GM21825 (cell line): ENCODE measurements at regions not wholly inside any gene's neighbourhood (a gene's known extent, or its start where the extent isn't known, plus 50 kb on each side); places are given as distances from the start of the nearest gene placed in this dataset.

Source experiments
- ATAC-seq: cut with Tn5 transposase; IDR thresholded peaks from one replicate; pipeline ENCODE4 v1.9.1; 2021; ENCODE audit warnings: mild to moderate bottlenecking, moderate library complexity; ENCODE audit not compliant: unreplicated experiment

GRCh38 chr13:40271931-40272775 lies 394.3 kb downstream of the FOXO1 start:
- no peak for ATAC-seq

GRCh38 chr13:40272776-40273139 lies 393.7 kb downstream of the FOXO1 start:
- no peak for ATAC-seq

GRCh38 chr13:40273253-40274025 lies 393.0 kb downstream of the FOXO1 start:
- ATAC-seq, result no peak

GRCh38 chr13:40274103-40274502 lies 392.3 kb downstream of the FOXO1 start:
- ATAC-seq, result no peak

GRCh38 chr13:40275155-40275554 lies 391.3 kb downstream of the FOXO1 start:
- ATAC-seq, result no peak

GRCh38 chr13:40275636-40276035 lies 390.8 kb downstream of the FOXO1 start:
- ATAC-seq, result no peak

- no peak for ATAC-seq
Observed at GRCh38 chr13:40283666-40284065, 382.8 kb downstream of the FOXO1 start.

- no peak for ATAC-seq
Observed at GRCh38 chr13:40285634-40286033, 380.8 kb downstream of the FOXO1 start.

GRCh38 chr13:40287428-40287827 lies 379.0 kb downstream of the FOXO1 start:
- no peak for ATAC-seq

- no peak for ATAC-seq
Observed at GRCh38 chr13:40288259-40288658, 378.2 kb downstream of the FOXO1 start.

- ATAC-seq, result no peak
Observed at GRCh38 chr13:40290758-40291157, 375.7 kb downstream of the FOXO1 start.

- no peak for ATAC-seq
Observed at GRCh38 chr13:40292108-40292507, 374.3 kb downstream of the FOXO1 start.

GRCh38 chr13:40292536-40292935 lies 373.9 kb downstream of the FOXO1 start:
- no peak for ATAC-seq

- ATAC-seq, result no peak
Observed at GRCh38 chr13:40302351-40302750, 364.1 kb downstream of the FOXO1 start.

GRCh38 chr13:40304391-40304790 lies 362.1 kb downstream of the FOXO1 start:
- ATAC-seq, result no peak

- no peak for ATAC-seq
Observed at GRCh38 chr13:40306817-40307216, 359.6 kb downstream of the FOXO1 start.

GRCh38 chr13:40309881-40310280 lies 356.6 kb downstream of the FOXO1 start:
- ATAC-seq, result no peak

- no peak for ATAC-seq
Observed at GRCh38 chr13:40311356-40312101, 354.9 kb downstream of the FOXO1 start.

GRCh38 chr13:40313269-40314200 lies 352.9 kb downstream of the FOXO1 start:
- no peak for ATAC-seq

- no peak for ATAC-seq
Observed at GRCh38 chr13:40315416-40316064, 350.9 kb downstream of the FOXO1 start.
